ENCODE measurements at regions not wholly inside any gene's neighbourhood (a gene's known extent, or its start where the extent isn't known, plus 50 kb on each side); places are given as distances from the start of the nearest gene placed in this dataset.

GRCh38 chr2:156021146-156022040, 311.1 kb downstream of the NR4A2 start:
- no peak overlapping the region for H2AFZ ChIP-seq (ENCODE audit: low read length)
- H3K79me2 ChIP-seq (ENCODE audit: insufficient read depth, low read depth, low read length) = no peaks in the 10 kb centered on the region
- TF ChIP-seq EZH2phosphoT487 (IDR thresholded peaks at IDR 0.05; ENCODE audit: borderline replicate concordance, low read depth, low read length) (no peak), CTCF (conservative IDR thresholded peaks at IDR 0.05; ENCODE audit: low read length) (no peak)
- no peak for DNase-seq (ENCODE audit: low spot score)
- POLR2A ChIA-PET = no interaction called here
- H3K36me3 ChIP-seq (ENCODE audit: insufficient read depth, low read length) = no peaks in the 10 kb centered on the region
- no peaks in the 10 kb centered on the region for H3K4me1 ChIP-seq (ENCODE audit: insufficient read depth, low read length, poor library complexity, severe bottlenecking)
- no peaks in the 10 kb centered on the region for H3K9me3 ChIP-seq (ENCODE audit: low read length)
- H3K9me2 ChIP-seq (ENCODE audit: insufficient read depth, low read length) = no peaks in the 10 kb centered on the region
- no peak overlapping the region for H3K4me3 ChIP-seq (ENCODE audit: low read depth, low read length, poor library complexity, severe bottlenecking)
- CTCF ChIA-PET (ENCODE audit: unreplicated experiment) = no interaction called here
- intact Hi-C loops (cut with micrococcal nuclease; ENCODE audit: unreplicated experiment) = no loop called here
- no peak overlapping the region for H3K27ac ChIP-seq (ENCODE audit: low read depth, low read length, poor library complexity, severe bottlenecking)
- H3K4me2 ChIP-seq (ENCODE audit: low read length) = no peak overlapping the region
- BruUV-seq (replicated peaks) = no TSS peak
- no peaks in the 10 kb centered on the region for H4K20me1 ChIP-seq (ENCODE audit: insufficient read depth, low read length)

GRCh38 chr2:156019341-156019740, 313.2 kb downstream of the NR4A2 start:
- Histone ChIP-seq H3K9me3 (ENCODE audit: low read length) (no peaks in the 10 kb centered on the region), H3K4me3 (ENCODE audit: low read depth, low read length, poor library complexity, severe bottlenecking) (no peak overlapping the region), H3K4me1 (ENCODE audit: insufficient read depth, low read length, poor library complexity, severe bottlenecking) (no peaks in the 10 kb centered on the region), H3K79me2 (ENCODE audit: insufficient read depth, low read depth, low read length) (no peaks in the 10 kb centered on the region), H3K27ac (ENCODE audit: low read depth, low read length, poor library complexity, severe bottlenecking) (no peak overlapping the region), H4K20me1 (ENCODE audit: insufficient read depth, low read length) (no peaks in the 10 kb centered on the region), H2AFZ (ENCODE audit: low read length) (no peak overlapping the region), H3K4me2 (ENCODE audit: low read length) (no peak overlapping the region), H3K36me3 (ENCODE audit: insufficient read depth, low read length) (no peaks in the 10 kb centered on the region), H3K9me2 (ENCODE audit: insufficient read depth, low read length) (no peaks in the 10 kb centered on the region)
- ChIA-PET CTCF (ENCODE audit: unreplicated experiment) (no interaction called here), POLR2A (no interaction called here)
- no peak for DNase-seq (ENCODE audit: low spot score)
- TF ChIP-seq CTCF (conservative IDR thresholded peaks at IDR 0.05; ENCODE audit: low read length) (no peak), EZH2phosphoT487 (IDR thresholded peaks at IDR 0.05; ENCODE audit: borderline replicate concordance, low read depth, low read length) (no peak)
- BruUV-seq (replicated peaks) = no TSS peak
- intact Hi-C loops (cut with micrococcal nuclease; ENCODE audit: unreplicated experiment) = no loop called here

GRCh38 chr2:156017341-156017885, 315.1 kb downstream of the NR4A2 start:
- POLR2A ChIA-PET = no interaction called here
- CTCF ChIA-PET (ENCODE audit: unreplicated experiment) = no interaction called here

More at GRCh38 chr2:156017341-156017885, 315.1 kb downstream of the NR4A2 start:
- H3K79me2 ChIP-seq (ENCODE audit: insufficient read depth, low read depth, low read length) = no peaks in the 10 kb centered on the region
- H2AFZ ChIP-seq (ENCODE audit: low read length) = no peak overlapping the region
- H3K9me2 ChIP-seq (ENCODE audit: insufficient read depth, low read length) = no peaks in the 10 kb centered on the region
- TF ChIP-seq CTCF (conservative IDR thresholded peaks at IDR 0.05; ENCODE audit: low read length) (no peak), EZH2phosphoT487 (IDR thresholded peaks at IDR 0.05; ENCODE audit: borderline replicate concordance, low read depth, low read length) (no peak)
- no peaks in the 10 kb centered on the region for H3K36me3 ChIP-seq (ENCODE audit: insufficient read depth, low read length)
- H4K20me1 ChIP-seq (ENCODE audit: insufficient read depth, low read length) = no peaks in the 10 kb centered on the region
- intact Hi-C loops (cut with micrococcal nuclease; ENCODE audit: unreplicated experiment) = no loop called here
- DNase-seq (ENCODE audit: low spot score) = no peak
- H3K4me1 ChIP-seq (ENCODE audit: insufficient read depth, low read length, poor library complexity, severe bottlenecking) = no peaks in the 10 kb centered on the region
- no peak overlapping the region for H3K4me2 ChIP-seq (ENCODE audit: low read length)
- no TSS peak for BruUV-seq (replicated peaks)
- no peak overlapping the region for H3K27ac ChIP-seq (ENCODE audit: low read depth, low read length, poor library complexity, severe bottlenecking)
- H3K9me3 ChIP-seq (ENCODE audit: low read length) = no peaks in the 10 kb centered on the region
- H3K4me3 ChIP-seq (ENCODE audit: low read depth, low read length, poor library complexity, severe bottlenecking) = no peak overlapping the region
